ENCODE measurements at regions not wholly inside any gene's neighbourhood (a gene's known extent, or its start where the extent isn't known, plus 50 kb on each side); places are given as distances from the start of the nearest gene placed in this dataset.

DNA sequence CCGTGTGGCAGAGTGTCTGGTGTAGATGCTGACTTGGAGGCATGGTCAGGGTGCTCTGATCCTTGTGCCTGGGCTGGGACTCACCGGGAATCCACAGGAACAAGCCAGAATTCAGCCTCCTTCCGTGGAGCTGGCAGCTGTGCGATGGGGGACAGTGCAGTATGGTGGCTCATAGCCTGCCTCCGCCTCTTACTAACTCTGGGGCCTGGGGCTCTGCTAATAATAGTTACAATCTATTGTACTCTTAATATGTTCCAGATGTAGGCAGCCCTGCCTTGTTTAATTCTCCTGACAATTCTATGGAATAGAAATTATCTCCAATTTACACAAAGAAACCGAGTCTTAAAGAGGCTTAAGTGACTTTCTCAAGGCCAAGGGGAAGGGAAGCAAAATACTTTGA lies 77.6 kb downstream of the PCDH1 start:
- no peak for DNase-seq

DNA sequence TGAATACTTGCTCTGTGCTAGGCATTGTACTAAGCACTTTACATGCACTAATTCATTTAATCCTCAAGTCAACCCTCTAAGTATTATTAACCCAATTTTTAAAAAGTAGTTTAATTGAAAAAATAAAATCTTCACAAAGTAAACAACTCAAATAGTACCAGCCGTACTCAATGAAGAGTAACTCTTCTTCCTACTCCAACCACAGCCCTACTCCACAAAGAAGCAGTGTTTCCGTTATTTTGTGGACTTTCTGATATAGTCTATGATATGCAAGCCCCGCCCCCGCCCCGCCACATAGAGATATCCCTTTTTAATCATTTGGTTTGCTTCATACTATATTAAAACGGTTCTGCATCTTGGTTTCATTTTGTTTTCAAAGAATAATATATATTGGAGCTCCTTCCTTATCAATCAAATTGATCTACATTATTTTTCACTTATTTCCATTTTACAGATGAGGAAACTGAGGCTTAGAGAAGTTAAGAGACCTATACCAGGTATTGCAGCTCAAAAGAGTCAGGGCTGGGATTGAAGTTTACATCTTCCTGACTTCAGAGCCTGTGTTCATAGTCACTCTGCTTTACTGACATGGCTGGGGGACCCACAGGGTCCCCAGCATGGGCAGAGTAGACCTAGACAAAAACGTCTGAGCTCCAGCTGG lies 78.6 kb downstream of the PCDH1 start:
- no peak for DNase-seq

GRCh38 chr5:141797425-141797824 lies 80.8 kb downstream of the PCDH1 start:
- DNase-seq = no peak

DNA sequence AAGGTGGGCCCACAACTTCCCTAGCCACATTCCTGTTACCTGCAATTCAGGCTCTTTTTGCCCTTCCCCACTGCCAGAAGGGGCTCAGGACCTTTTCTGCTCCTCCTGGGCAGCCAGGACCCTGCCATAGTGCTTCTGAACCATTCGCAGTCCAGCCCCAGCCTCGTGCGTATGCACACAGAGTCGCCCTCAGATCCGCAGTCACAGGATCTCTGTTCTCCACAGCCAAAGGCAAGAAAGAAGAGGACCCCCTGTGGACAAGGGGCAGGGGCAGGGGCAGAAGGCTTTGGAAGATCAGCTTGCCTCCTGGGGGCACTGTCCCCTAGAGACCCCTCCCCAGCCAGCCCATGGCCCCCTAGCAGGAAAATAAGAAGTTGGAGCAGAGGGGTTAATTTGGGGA lies 82.8 kb downstream of the PCDH1 start:
- DNase-seq = no peak

DNA sequence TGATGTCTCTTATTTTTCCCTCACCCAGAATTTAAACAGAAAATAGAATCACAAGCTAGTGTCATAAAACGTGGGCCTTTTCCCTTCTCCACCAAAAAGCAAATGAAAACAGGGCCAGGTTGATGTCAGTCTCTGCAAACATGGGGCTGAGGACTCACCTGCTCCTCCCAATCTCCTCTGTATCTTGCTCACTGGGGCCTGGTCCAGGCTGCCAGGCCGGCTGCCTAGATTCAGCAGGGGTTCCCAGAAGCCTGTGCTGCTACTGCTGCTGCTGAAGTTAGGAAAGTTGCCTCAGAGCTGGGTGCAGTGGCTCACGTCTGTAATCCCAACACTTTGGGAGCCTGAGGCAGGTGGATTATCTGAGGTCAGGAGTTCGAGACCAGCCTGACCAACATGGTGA lies 84.3 kb downstream of the PCDH1 start:
- no peak for DNase-seq

DNA sequence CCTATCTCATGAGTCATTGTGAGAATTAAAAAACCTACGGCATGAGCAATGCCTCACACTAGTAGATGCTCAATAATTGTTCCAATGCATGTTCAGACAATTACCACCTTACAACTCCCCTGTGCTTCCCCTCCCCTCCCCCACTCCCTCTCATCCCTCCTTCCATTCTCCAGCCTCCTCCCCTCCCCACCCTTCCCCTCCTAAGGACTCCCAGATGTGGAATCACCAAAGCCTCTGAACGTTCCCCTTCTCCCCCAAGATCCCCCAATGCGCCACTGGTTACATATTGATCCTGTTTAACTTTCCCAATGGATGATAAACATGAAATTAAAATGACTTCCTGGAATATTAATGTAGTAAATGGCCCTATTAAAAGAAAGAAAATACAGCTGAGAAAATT lies 84.8 kb downstream of the PCDH1 start:
- no peak for DNase-seq

GRCh38 chr5:141790630-141791029 lies 87.6 kb downstream of the PCDH1 start:
- DNase-seq = no peak

- DNase-seq = no peak
These were observed 88.9 kb downstream of the PCDH1 start for GRCh38 chr5:141789330-141789729.

DNA sequence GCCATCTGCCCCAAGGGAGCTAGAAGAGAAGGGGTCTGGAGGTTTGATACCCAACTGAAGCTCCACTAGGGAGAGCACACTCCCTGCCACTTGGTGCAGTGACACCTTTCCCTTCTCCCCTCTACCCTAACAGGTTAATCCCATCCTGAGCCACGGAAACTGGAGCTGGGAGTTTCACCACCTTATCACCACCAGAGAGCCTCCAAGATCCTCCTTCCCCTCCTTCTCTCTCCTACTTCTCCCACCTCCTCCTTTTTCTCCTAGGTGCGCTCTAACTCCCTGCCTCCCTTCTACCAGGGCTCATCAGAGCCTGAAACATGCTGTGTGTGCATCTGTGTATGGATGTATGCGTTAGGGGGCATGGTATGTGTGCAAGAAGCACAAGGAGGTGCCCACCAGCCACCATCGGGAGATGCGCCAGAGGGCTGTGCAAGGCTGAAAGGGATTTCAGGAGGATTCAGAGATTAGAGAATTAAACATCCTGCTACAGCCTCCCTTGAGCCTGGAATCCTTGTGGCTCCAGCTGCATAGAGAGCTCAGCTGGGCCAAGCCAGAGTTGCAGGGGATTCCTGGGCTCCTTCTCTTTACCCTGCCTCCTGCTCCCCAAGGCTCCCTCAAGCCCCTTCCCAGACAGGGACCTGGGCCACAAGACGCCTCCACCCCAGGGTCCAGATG lies 89.8 kb downstream of the PCDH1 start:
- no peak for DNase-seq

DNA sequence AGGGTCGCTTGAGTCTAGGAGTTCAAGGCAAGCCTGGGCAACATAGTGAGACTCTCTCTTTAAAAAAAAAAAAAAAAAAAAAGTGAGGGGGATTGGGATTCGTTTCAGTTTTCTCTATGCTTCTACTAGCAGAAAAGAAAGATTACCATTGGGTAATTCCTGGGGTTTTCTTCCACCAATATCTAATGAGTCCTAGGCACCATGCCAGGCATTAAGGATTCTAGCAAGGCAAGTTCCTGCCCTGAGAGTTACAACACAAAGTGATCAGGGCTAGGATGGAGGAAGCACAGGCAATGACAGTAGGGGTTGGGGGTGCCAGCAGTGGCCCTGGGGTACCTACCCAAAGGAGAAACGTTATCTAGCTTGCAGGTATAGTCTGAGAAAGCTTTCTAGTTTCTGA lies 90.8 kb downstream of the PCDH1 start:
- no peak for DNase-seq

- DNase-seq = no peak
These were observed 91.5 kb downstream of the PCDH1 start for GRCh38 chr5:141786700-141787099.

- no peak for DNase-seq
These were observed 92.5 kb downstream of the PCDH1 start for GRCh38 chr5:141785711-141786110.

GRCh38 chr5:141785135-141785534 lies 93.1 kb downstream of the PCDH1 start:
- DNase-seq = no peak

- DNase-seq = no peak
These were observed 93.7 kb downstream of the PCDH1 start for GRCh38 chr5:141784529-141784928.

GRCh38 chr5:141783947-141784296 lies 94.3 kb downstream of the PCDH1 start:
- no peak for DNase-seq

DNA sequence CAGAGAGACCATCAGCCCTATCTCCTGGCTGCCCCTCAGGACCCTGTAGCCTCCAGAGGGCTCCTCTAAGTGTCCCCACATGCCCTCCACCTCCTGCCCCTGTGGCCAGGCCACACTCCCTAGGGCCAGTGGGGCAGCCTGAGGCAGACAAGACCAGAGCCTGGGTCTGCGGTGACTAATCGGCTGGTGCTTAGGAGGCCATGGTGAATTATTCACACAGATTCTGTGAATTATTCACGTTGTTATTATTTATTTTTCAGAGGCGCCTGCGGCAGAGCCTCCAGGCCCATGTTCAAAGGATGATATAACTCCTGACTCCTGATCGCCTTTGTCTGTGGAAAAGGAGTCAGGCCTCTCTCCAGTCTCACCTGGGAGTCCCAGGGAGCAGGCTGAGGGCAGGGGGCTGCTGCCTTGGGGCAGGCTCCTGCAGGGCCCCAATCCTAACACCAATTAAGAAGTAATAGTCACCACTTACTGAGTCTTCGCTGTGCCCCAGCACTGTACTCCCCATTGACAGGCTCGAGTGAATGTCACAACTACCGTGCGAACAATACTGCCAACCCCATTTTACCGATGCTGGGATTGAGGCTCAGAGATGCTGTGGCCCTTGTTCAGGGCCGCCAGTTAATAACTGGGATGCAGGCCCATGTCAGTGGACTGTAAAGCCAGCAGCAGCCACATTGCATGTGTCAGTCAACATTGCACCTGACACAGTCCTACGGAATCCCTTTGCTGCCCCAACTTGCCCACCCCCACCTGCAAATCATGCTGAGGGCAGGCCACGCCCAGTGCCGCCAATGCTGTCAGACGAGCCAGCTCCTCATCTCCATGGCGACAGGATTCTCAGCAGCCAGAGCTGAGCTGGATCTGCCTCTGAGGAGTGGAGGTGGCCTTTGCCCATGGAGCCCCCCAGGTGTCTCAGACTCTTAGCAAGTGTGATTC lies 94.9 kb downstream of the PCDH1 start:
- no peak for DNase-seq

GRCh38 chr5:141781910-141782309 lies 96.3 kb downstream of the PCDH1 start:
- DNase-seq = no peak

- DNase-seq = no peak
These were observed 97.0 kb downstream of the PCDH1 start for GRCh38 chr5:141780952-141781781.

DNA sequence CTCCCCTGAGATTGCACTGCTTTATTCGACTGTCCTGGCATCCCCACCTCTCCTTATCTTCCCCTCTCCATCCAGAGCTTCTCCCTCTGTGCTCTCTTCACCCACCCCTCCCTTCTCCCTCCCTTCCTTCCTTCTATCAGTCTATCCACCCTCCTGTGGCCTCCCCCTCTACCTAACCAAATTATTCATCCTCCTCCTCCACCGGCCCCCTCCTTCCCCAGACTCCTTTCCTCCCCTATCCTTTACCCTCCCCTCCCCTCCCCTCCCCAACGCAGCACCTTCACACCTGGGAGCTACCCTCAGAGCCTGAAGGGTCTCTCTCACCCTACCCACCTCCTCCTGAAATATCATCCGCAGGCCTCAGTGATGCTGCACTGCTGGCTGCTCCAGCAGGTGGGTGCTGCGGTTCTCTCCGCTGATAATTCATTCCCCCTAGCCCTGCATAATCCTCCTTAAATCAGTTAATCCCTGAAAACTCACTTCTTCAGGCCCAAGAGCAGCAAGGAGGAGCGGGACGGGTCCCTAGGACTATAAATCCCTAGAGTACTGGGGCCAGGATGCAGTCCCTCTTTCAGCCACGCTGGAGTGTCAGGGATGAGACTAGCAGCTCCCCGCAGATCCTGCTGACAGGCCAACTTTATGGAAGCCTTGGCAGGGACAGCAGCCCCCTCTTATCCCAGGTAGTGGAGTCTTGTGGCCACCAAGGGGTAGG lies 97.8 kb downstream of the PCDH1 start:
- DNase-seq = no peak

GRCh38 chr5:141779503-141779973 lies 97.5 kb upstream of the ARAP3 start:
- no peak for DNase-seq

DNA sequence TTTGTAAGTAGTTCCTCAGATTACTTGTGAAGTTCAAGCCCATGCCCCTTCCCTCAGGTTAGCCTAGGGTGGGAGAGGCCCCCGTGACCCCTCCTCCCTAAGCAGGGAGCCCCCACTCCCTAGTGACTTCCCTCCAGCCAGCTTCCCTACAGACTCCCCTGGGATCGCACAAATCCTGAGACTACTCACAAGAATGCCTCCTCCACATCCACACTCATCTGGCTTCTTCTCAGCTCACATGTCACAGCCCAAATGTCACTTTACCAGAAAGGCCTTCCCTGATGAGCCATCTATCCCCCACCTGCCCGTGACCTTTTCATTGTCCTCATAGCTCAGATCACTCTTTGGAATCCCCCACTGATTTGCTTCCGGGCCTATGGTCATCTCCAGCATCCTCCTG lies 96.7 kb upstream of the ARAP3 start:
- no peak for DNase-seq

DNA sequence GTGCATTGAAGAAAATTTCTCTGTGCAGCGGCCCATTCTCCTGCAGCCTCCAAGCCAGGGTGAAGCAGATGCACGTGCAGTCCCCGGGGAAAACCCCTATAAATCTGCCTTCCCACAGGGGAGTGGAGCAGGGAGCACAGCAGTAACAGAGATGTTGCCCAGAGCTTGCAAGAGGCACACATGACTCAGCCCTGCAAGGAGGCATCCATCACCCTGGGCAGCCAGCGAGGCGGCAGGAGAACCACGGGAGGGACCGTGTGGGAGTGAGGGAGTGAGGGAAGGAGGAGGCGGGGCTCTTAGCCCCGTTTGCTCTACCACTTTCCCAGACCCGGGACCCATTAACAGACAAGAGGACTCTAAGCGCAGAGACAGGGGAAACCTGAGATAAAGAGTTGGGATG lies 96.2 kb upstream of the ARAP3 start:
- DNase-seq = no peak

Measured in stimulated activated CD4-positive, alpha-beta T cell treated with anti-CD3 and anti-CD28 coated beads, Interleukin-2, amount 100 ng/mL, for 24 hours (primary cell).